Aorta (tissue), 5 donors: ENCODE measurements at regions not wholly inside any gene's neighbourhood (a gene's known extent, or its start where the extent isn't known, plus 50 kb on each side); places are given as distances from the start of the nearest gene placed in this dataset.

Experiments
- ATAC-seq: fragments of 200-7000 bp; cut with Tn5 transposase; one replicate; pipeline ENCODE4 v1.9.1; 2022; ENCODE audit warnings: moderate library complexity; ENCODE audit not compliant: low FRiP score
- DNase-seq, 2 donors: peaks; one replicate each; pipeline ENCODE4 v3.0.0-alpha.2; 2020
- H3K27ac ChIP-seq, 2 donors: one replicate each; pipeline ENCODE4 v1.5.1; 2013; ENCODE audit warnings: low read length in 2 of 2, mild to moderate bottlenecking in 2 of 2, moderate library complexity in 2 of 2, control low read depth in 1 of 2, inconsistent platforms in 1 of 2, low read depth in 1 of 2
- H3K27me3 ChIP-seq, 2 donors: one replicate each; pipeline ENCODE4 v1.6.1; 2013; ENCODE audit warnings: control low read depth in 1 of 2, low read length in 1 of 2, mild to moderate bottlenecking in 1 of 2, moderate library complexity in 1 of 2; ENCODE audit not compliant: insufficient read depth in 2 of 2, control insufficient read depth in 1 of 2
- H3K36me3 ChIP-seq, 2 donors: one replicate each; pipeline ENCODE4 v1.6.1; 2013; ENCODE audit warnings: control low read depth in 1 of 2, low read length in 1 of 2, mild to moderate bottlenecking in 1 of 2; ENCODE audit not compliant: insufficient read depth in 2 of 2, control insufficient read depth in 1 of 2
- H3K4me1 ChIP-seq, 2 donors: one replicate each; pipeline ENCODE4 v1.6.1; 2013; ENCODE audit warnings: low read length in 2 of 2, control low read depth in 1 of 2, mild to moderate bottlenecking in 1 of 2, moderate library complexity in 1 of 2; ENCODE audit not compliant: insufficient read depth in 2 of 2, control insufficient read depth in 1 of 2
- H3K4me3 ChIP-seq, 2 donors: one replicate each; pipeline ENCODE4 v1.5.1; 2013; ENCODE audit warnings: low read length in 2 of 2, control low read depth in 1 of 2, mild to moderate bottlenecking in 1 of 2
- H3K9me3 ChIP-seq: one replicate; pipeline ENCODE4 v1.6.1; 2013; ENCODE audit warnings: mild to moderate bottlenecking, low read length; ENCODE audit not compliant: control insufficient read depth
- WGBS, 2 donors: extraction: QIAGEN DNeasy Blood & Tissue Kit; methylation state at CpG; one replicate each; pipeline ENCODE4 v1.1.7; 2013; 5-methylcytosine and 5-hydroxymethylcytosine counted together
- intact Hi-C, 2 donors: fragments of 100-400 bp; cut with DNase I; formaldehyde crosslinking; loops; one replicate each; pipeline versions ENCODE4 v1.14.2 to v1.15.0; 2022
- donor health status: healthy with polysubstance abuse.
- donor health status: Bipolar disorder and iron deficiency.
- donor health status: DM: no; HTN: no; CAD: no.
- donor health status: DM: no; HTN: no; CAD: no.
- donor health status: DM: yes; HTN: yes; CAD: no.

DNA sequence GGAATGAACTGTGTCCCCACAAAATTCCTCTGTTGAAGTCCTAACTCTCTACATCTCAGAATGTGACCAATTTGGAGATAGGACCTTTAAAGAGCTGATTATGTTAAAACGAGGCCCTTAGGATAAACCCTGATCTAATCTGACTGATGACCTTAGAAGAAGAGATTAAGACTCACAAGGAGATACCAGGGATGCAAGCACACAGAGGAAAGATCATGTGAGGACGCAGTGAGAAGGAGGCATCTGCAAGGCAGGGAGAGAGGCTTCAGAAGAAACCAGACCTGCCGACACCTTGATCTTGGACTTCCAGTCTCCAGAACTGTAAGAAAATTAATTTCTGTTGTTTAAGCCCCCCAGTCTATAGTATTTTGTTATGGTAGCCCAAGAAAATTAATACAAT lies 94.9 kb upstream of the ZNF800 start:
- intact Hi-C loops, result no loop called here
- no peaks in the 10 kb centered on the region for H3K36me3 ChIP-seq
- H3K27ac ChIP-seq, result no peak overlapping the region
- 67 to 77% methylated on average over 3 of the region's 3 CpGs for WGBS, 2 donors
- H3K4me3 ChIP-seq, result no peak overlapping the region
- no peak for DNase-seq
- no peaks in the 10 kb centered on the region for H3K4me1 ChIP-seq
- ATAC-seq, result no peak
- H3K27me3 ChIP-seq, result no peaks in the 10 kb centered on the region
- H3K9me3 ChIP-seq, result peaks cover 3% of the 10 kb centered on the region

DNA sequence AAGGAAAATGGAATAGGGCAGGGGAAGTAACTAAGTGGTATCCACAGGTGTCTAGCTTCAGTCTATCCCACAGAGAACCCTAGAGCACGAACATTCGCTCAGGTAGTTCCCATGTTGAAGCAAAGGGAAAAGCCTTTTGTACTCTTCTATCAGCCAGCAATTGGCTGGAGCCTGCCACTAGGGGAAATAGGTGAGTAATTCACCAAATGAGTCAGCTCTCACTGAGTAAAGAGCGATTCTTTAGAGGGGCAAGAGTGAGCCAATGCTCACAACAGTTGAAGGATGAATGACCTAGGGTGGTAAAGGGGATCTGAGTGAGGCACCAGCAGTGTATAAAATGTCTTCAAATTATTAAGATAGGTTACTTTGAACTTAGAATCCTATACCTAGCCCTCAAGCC lies 94.1 kb upstream of the ZNF800 start:
- Histone ChIP-seq H3K36me3 (no peaks in the 10 kb centered on the region), H3K4me1 (no peaks in the 10 kb centered on the region), H3K4me3 (no peak overlapping the region), H3K27me3 (no peaks in the 10 kb centered on the region), H3K9me3 (peaks cover 3% of the 10 kb centered on the region), H3K27ac (no peak overlapping the region)
- intact Hi-C loops, result no loop called here
- ATAC-seq (no peak), DNase-seq (no peak)
- WGBS, 2 donors, result 47 to 58% methylated on average over 3 of the region's 3 CpGs

DNA sequence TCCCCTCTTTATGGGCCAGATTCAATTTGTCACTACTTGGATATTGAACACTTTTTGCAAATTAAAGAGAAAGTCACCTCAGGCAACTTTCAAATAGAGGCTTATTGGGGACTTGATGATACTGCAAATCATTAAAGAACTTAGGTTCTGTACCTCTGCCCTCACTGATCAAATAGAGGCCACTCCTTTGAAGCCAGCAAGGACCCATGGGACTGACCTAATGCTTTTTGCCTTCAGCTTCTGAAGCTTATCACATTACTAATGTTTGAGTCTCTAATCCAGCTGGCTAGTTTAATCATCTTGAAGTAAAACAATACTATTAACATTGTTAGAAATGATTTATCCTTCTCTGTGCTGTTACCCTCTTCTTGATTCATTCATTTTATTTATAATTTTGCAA lies 93.0 kb upstream of the ZNF800 start:
- no peaks in the 10 kb centered on the region for H3K27me3 ChIP-seq
- no peaks in the 10 kb centered on the region for H3K4me1 ChIP-seq
- no peaks in the 10 kb centered on the region for H3K36me3 ChIP-seq
- DNase-seq (no peak), ATAC-seq (no peak)
- H3K27ac ChIP-seq, result no peak overlapping the region
- intact Hi-C loops, result no loop called here
- H3K9me3 ChIP-seq, result peaks cover 1% of the 10 kb centered on the region
- no peak overlapping the region for H3K4me3 ChIP-seq

DNA sequence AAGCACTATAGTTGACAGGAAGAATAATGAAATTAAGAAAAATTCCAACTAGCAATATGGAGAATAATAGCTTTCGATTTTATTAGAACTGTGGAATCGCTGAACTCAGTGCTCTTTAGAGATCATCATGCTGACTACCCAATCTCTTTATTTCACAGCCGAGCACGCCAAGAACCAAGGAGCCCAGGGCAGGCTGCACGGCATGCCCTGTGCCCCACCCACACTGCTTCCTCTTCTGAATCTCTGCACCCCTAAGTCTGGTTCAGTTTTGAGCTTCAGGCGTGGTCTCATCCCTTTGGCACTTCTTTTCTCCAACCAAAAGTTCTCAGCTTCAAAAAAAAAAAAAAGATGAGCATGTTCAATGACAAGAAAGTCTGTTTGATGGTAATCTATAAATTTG lies 92.4 kb upstream of the ZNF800 start:
- WGBS, 2 donors, result 65 to 68% methylated on average over 6 of the region's 6 CpGs

DNA sequence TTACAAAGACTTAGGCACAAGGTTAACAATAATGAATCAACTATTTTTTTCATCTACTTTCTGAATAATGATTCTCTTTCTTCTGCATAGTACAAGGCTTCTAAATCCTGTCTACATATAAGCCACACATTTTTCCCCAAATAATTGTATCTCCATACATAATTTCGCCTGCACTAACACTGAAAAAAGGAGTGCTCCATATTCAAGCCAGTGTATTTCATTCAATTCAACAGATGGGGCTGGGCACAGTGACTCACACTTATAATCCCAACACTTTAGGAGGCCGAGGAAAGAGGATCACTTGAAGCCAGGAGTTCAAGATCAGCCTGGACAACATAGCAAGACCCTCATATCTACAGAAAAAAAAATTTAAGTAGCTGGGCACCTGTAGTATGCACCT lies 86.0 kb upstream of the ZNF800 start:
- H3K4me3 ChIP-seq, result no peak overlapping the region
- WGBS, 2 donors, result 69 to 86% methylated on average over 2 of the region's 2 CpGs
- DNase-seq (no peak), ATAC-seq (no peak)
- no peak overlapping the region for H3K27ac ChIP-seq
- H3K9me3 ChIP-seq, result no peaks in the 10 kb centered on the region
- intact Hi-C loops, result no loop called here
- H3K4me1 ChIP-seq, result no peaks in the 10 kb centered on the region
- no peaks in the 10 kb centered on the region for H3K27me3 ChIP-seq
- H3K36me3 ChIP-seq, result no peaks in the 10 kb centered on the region

More for the DNA sequence above, 92.4 kb upstream of the ZNF800 start:
- ATAC-seq, result no peak
- Histone ChIP-seq H3K4me1 (no peaks in the 10 kb centered on the region), H3K9me3 (peaks cover 1% of the 10 kb centered on the region), H3K36me3 (no peaks in the 10 kb centered on the region), H3K27ac (no peak overlapping the region), H3K27me3 (no peaks in the 10 kb centered on the region), H3K4me3 (no peak overlapping the region)
- intact Hi-C loops, result no loop called here
- DNase-seq, result no peak

DNA sequence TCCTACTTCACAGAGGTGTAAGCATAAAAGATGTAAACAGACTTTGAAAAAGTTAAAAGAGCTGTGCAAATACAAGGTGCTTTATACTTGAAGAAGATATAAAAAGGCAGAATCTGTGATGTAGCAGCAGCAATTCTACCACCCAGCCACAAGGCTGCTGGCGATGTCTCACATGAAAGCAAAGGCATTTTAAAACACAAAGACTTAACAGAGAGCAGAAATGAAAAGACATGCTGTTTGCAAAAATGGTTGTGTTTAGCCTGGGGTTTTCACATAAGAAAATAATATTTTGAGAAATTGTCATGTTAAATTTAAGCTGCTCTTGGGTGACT lies 85.5 kb upstream of the ZNF800 start:
- Histone ChIP-seq H3K27ac (no peak overlapping the region), H3K27me3 (no peaks in the 10 kb centered on the region), H3K9me3 (no peaks in the 10 kb centered on the region), H3K4me1 (no peaks in the 10 kb centered on the region), H3K4me3 (no peak overlapping the region), H3K36me3 (no peaks in the 10 kb centered on the region)
- ATAC-seq (no peak), DNase-seq (no peak)
- WGBS, 2 donors, result 0 to 6% methylated on average over 1 of the region's 1 CpG
- intact Hi-C loops, result no loop called here

DNA sequence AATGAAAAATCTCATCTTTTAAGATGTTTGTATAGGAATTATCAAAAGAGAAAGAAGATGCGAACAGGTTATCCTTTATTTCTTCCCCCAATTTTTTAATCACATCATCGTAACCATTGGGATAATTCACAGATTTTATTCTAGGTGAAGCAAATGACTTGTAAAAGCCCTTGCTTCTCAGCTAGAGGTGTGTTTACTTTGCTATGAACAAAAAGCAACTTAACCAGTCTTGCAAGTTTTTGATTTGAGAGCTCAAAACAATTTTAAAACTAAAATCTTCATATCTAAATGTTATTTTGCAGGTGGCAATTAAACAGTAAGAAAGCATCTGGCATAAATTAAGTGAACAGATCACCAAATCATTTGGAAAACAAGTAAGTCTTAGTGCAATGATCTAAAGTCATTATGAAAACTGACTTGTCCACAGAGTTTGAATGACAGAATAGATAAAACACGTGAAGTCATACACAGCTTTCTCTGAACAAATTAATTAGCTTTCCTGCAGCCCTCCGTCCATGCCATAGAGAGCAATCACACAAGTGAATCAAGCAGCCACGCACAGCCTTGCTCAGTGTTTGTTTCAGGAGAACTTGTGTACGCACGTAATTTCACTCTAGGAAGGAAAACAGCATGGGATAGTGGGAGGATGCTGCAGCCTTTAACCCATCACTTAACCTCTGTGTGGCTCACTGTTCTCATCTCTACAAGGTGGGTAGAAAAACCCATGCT lies 85.0 kb upstream of the ZNF800 start:
- ATAC-seq, result no peak
- Histone ChIP-seq H3K27ac (no peak overlapping the region), H3K9me3 (no peaks in the 10 kb centered on the region), H3K36me3 (no peaks in the 10 kb centered on the region), H3K27me3 (no peaks in the 10 kb centered on the region), H3K4me3 (no peak overlapping the region), H3K4me1 (no peaks in the 10 kb centered on the region)
- no peak for DNase-seq
- intact Hi-C loops, result no loop called here
- 46 to 49% methylated on average over 7 of the region's 7 CpGs for WGBS, 2 donors

DNA sequence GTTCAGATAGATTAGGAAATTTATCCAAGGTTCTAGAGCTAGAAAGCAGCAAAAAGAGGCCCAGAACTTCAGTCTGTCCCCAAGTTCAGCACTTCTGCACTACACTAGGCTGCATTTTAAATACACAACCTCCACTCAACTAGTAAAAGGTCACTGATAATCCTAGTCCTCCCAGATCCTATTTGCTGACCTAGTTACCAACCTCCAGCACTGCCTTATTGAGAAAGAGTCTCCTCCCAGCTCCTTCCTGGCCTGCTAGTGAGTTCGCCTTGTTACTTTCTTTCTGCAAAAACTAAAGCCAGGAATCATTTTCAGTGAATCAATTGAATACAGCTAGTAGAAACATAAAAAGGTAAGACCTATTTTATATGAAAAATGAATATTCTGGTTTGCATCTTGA lies 84.1 kb upstream of the ZNF800 start:
- DNase-seq (no peak), ATAC-seq (no peak)
- Histone ChIP-seq H3K36me3 (no peaks in the 10 kb centered on the region), H3K4me1 (no peaks in the 10 kb centered on the region), H3K9me3 (no peaks in the 10 kb centered on the region), H3K27ac (no peak overlapping the region), H3K4me3 (no peak overlapping the region), H3K27me3 (no peaks in the 10 kb centered on the region)
- WGBS, 2 donors, result 65 to 71% methylated on average over 1 of the region's 1 CpG
- intact Hi-C loops, result no loop called here

DNA sequence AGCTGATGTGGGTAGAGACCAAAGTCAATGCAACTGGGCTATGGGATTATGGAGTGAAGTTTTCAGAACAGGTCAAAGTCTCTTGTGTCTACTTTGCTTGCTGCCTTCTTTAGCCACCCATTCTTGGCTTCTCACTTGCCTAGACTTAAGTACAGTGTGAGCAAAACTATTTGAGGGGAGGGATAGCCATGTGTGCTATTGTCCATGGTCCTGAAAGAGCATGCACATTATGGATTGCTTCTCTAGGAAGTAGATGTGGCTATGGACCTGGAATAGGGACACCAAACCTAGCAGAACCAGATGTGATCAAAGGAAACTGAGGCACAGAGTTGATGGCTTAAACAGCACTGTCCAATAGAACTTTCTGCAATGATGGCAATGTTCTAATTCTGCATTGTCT lies 81.9 kb upstream of the ZNF800 start:
- no peak for DNase-seq
- no peaks in the 10 kb centered on the region for H3K9me3 ChIP-seq
- H3K27me3 ChIP-seq, result no peaks in the 10 kb centered on the region
- no peak for ATAC-seq
- no peak overlapping the region for H3K27ac ChIP-seq
- intact Hi-C loops, result no loop called here
- no peaks in the 10 kb centered on the region for H3K4me1 ChIP-seq
- H3K36me3 ChIP-seq, result no peaks in the 10 kb centered on the region
- H3K4me3 ChIP-seq, result no peak overlapping the region
